PC-3 (cell line): ENCODE measurements at regions not wholly inside any gene's neighbourhood (a gene's known extent, or its start where the extent isn't known, plus 50 kb on each side); places are given as distances from the start of the nearest gene placed in this dataset.

Experiments used
- EZH2phosphoT487 ChIP-seq: fragments of 300-600 bp; sonication (generic); IDR thresholded peaks from 2 replicates; pipeline ENCODE4 v1.6.1; 2018; ENCODE audit warnings: mild to moderate bottlenecking, antibody characterized with exemption, low read length, borderline replicate concordance
- TF ChIP-seq, protein P1 (sequence below): fragments of 300-600 bp; sonication (generic); conservative IDR thresholded peaks from 2 replicates; pipeline ENCODE4 v1.5.1; 2017; ENCODE audit warnings: antibody characterized with exemption, low read depth, mild to moderate bottlenecking, low read length

DNA sequence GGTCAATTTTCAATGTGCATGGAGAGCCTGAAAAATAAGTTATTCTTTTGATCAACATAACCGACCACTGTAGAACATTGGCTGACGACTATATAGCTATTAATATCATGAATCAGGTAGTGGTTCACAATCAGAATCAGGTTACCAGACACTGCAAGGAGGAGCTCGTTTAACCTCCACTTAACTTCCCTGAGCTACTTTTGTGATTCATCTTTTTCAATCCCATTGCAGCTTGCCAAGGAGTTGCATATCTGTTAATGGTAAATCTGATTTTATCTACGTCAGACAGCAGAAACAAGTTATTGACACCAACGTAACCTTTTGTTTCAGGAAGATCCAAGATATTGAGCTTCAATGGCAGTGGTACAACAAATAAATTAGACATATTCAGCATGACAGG is 2263.8 kb upstream of the ACO1 start:
- no peak for TF ChIP-seq EZH2phosphoT487
- TF ChIP-seq, protein P1, sequence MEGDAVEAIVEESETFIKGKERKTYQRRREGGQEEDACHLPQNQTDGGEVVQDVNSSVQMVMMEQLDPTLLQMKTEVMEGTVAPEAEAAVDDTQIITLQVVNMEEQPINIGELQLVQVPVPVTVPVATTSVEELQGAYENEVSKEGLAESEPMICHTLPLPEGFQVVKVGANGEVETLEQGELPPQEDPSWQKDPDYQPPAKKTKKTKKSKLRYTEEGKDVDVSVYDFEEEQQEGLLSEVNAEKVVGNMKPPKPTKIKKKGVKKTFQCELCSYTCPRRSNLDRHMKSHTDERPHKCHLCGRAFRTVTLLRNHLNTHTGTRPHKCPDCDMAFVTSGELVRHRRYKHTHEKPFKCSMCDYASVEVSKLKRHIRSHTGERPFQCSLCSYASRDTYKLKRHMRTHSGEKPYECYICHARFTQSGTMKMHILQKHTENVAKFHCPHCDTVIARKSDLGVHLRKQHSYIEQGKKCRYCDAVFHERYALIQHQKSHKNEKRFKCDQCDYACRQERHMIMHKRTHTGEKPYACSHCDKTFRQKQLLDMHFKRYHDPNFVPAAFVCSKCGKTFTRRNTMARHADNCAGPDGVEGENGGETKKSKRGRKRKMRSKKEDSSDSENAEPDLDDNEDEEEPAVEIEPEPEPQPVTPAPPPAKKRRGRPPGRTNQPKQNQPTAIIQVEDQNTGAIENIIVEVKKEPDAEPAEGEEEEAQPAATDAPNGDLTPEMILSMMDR, result no peak
